ENCODE measurements at regions not wholly inside any gene's neighbourhood (a gene's known extent, or its start where the extent isn't known, plus 50 kb on each side); places are given as distances from the start of the nearest gene placed in this dataset.

DNA sequence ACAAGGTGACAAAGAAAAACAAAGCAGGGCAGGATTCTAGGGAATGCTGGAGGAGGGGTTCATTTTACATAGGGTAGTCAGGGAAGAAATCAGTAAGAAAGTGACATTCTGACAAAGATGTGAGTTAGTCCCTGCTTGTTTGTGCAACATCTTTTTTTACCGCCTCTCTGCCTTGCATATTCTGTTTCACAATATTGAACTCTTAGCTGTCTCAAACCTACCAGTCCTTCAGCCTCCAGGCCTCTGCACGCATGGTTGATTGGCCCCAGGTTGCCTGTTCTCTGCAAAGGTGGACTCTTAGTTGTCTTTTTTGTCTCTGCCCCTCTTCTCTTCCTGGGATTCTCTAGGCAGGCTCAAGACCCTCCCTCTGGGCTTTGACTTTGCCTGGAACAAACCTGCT, 152.2 kb upstream of the RUNX1 start:
- Histone ChIP-seq H3K27ac (no peak overlapping the region), H3K4me3 (no peak overlapping the region)
- TF ChIP-seq, protein P1, sequence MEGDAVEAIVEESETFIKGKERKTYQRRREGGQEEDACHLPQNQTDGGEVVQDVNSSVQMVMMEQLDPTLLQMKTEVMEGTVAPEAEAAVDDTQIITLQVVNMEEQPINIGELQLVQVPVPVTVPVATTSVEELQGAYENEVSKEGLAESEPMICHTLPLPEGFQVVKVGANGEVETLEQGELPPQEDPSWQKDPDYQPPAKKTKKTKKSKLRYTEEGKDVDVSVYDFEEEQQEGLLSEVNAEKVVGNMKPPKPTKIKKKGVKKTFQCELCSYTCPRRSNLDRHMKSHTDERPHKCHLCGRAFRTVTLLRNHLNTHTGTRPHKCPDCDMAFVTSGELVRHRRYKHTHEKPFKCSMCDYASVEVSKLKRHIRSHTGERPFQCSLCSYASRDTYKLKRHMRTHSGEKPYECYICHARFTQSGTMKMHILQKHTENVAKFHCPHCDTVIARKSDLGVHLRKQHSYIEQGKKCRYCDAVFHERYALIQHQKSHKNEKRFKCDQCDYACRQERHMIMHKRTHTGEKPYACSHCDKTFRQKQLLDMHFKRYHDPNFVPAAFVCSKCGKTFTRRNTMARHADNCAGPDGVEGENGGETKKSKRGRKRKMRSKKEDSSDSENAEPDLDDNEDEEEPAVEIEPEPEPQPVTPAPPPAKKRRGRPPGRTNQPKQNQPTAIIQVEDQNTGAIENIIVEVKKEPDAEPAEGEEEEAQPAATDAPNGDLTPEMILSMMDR (IDR thresholded peaks at IDR 0.05): no peak

DNA sequence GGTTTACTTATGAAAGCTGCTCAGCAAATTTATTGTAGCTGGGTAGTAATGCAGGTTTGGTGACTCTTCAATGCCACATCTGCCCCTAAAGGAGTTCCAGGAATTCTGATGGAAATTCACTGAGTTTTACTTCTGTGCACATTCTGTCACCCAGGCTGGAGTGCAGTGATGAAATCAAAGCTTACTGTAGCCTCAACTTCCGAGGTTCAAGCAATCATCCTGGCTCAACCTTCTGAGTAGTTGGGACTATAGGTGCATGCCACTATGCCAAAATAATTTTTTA, 150.6 kb upstream of the RUNX1 start:
- Histone ChIP-seq H3K4me3 (no peak overlapping the region), H3K27ac (no peak overlapping the region)
- no peak for DNase-seq (ENCODE audit: low spot score)
- TF ChIP-seq, protein P1 (IDR thresholded peaks at IDR 0.05): no peak

More for the DNA sequence above, 152.2 kb upstream of the RUNX1 start:
- DNase-seq (ENCODE audit: low spot score): no peak

DNA sequence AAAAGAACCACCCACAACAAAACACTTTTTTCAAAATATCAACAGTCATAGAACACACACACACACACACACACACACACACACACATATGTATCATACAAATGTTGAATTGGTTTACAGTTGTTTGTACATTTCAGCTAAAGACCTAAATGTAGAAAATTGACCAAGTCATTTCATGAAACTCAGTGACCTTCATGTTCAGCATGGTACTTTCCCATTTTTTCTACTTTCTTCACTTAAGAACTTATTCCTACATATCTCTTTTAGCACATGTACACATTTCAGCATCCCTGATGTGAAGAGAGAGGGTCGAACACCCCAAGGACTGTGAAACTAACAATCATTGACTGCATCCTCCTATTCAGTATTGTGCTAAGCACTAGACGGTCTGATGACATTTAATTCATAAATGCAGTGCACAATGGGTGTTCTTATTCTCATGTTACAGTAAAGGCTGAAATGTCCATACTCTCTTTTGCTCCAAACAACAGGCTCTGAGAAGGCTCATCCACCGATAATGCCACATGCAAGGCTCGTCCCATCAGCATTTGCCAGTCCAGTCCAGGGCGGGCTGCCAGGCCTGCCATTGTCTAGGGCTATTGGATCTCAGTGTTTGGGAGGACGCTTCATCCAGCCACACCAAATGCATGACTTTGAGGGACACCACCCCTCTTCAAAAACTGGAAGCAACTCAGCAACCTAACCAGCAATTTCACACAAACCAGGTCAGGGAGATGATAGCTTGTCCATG, 150.1 kb upstream of the RUNX1 start:
- H3K27ac ChIP-seq: no peak overlapping the region
- TF ChIP-seq, protein P1 (IDR thresholded peaks at IDR 0.05): no peak

DNA sequence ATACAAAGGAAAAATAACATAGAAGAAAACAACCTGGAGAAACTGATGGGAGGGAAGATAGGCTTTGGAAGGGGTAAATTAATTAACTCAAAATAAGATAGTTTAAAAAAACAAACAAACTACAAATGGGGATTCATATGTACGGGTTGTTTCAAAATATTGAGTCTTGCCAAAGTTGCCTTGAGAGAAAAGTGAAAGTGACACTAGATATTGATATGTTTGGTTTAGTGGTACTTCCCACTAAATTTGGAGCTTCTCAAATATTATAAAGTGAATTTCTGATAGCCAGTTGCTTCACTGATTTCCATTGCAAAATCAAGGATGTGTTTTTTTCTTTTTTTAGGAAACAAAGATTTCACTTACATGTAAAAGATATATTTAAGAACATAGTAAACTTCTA, 149.5 kb upstream of the RUNX1 start:
- Histone ChIP-seq H3K27ac (peak overlapping the region; percentile 1 to 51), H3K4me3 (no peak overlapping the region)
- no peak for DNase-seq (ENCODE audit: low spot score)
- TF ChIP-seq, protein P1 (IDR thresholded peaks at IDR 0.05): no peak

More for the DNA sequence above, 150.1 kb upstream of the RUNX1 start:
- DNase-seq (ENCODE audit: low spot score): no peak
- H3K4me3 ChIP-seq: no peak overlapping the region

DNA sequence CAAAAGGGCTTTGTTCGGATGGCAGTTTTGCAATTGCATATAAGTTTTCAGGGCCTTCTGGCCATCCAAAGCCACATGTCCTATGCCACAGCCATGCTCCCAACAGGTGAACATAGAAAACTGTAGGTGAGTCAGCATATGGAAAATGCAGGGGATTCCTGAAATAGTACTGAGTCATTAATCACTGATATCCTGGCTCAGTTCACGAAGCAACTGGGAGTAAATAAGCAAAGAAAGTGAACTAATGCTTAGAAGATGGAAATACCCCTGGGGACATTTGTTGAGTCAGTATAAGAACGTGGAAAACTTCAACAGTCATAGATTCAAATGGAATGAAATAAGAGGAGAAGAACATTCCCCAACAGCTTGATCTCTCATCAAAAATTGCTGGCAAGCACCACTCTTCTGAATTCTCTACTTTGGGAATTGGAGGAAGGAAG, 148.9 kb upstream of the RUNX1 start:
- TF ChIP-seq, protein P1 (IDR thresholded peaks at IDR 0.05): no peak
- Histone ChIP-seq H3K4me3 (no peak overlapping the region), H3K27ac (peak overlapping the region; percentile 1 to 51)
- no peak for DNase-seq (ENCODE audit: low spot score)

DNA sequence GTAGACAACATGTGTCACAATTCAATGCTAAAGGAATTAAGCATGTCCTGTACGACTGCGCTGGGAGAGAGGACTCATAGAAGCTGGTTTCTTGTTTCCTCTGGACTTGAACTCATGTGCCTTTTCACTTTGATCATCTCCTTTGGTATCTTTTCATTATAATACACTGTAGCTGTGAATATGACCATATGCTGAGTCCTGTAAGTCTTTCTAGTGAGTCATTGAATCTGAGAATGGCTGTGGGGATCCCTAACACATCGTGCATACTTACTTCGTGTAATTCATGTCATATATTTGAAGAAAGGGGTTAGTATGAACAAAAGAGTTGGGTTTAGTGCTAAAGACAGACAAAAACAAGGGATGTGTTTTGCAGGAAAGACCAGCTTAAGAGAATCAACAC, 148.1 kb upstream of the RUNX1 start:
- no peak for DNase-seq (ENCODE audit: low spot score)
- Histone ChIP-seq H3K4me3 (no peak overlapping the region), H3K27ac (peak overlapping the region in 1 of 2 donors; percentile 51)
- TF ChIP-seq, protein P1 (IDR thresholded peaks at IDR 0.05): no peak

DNA sequence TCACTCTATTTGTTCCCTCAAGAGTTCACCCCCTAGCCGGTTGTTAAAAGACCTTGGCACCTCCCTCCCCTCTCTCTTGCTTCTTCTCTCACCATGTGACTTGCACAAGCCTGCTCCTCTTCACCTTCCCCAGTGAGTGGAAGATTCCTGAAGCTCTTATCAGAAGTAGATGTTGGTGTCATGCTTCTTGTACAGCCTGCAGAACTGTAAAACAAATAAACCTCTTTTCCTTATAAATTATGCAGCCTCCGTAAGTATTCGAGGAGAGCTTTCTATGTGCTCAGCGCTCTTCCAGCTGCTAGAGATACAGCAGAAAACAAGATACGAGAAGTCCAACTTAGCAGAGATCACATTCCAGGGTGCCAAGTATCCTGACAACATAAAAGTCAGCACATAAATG, 147.0 kb upstream of the RUNX1 start:
- no peak overlapping the region for H3K27ac ChIP-seq
- TF ChIP-seq, protein P1 (IDR thresholded peaks at IDR 0.05): no peak
- no peak for DNase-seq (ENCODE audit: low spot score)

More for the DNA sequence above, 147.0 kb upstream of the RUNX1 start:
- H3K4me3 ChIP-seq: no peak overlapping the region
